ENCODE measurements at regions not wholly inside any gene's neighbourhood (a gene's known extent, or its start where the extent isn't known, plus 50 kb on each side); places are given as distances from the start of the nearest gene placed in this dataset.

DNA sequence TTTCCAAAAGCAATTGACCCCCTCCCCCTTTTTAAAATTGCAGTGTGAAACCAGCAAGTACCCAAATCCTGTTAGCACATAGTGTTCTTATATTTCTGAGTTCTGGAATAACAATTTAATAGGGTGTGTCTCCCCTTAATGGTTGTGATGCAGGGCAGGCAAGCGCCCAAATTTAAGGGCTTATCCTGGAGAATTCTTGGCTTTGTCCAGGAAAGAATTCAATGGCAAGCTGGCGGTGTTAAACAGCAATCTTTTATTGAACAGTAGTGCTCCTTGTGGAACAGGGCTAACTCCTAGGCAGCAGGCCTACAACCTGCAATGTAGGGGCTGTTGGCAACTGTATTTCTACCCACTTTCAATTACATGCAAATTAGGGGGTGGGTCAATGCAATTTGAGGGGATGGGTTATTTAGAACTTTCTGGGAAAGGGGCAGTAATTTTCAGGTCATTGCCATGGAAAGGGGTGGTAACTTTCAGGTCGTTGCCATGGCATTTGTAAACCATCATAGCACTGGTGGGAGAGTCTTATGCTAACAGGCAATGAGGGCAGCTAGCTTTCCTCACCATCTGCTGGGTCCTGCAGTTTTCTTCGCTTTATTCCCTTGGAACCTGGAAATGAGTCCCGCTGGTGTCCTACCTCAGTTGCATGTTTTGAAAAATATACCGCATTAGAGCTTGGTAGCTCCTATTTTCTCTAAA lies 149.0 kb upstream of the KCTD1 start:
- no peak for DNase-seq

DNA sequence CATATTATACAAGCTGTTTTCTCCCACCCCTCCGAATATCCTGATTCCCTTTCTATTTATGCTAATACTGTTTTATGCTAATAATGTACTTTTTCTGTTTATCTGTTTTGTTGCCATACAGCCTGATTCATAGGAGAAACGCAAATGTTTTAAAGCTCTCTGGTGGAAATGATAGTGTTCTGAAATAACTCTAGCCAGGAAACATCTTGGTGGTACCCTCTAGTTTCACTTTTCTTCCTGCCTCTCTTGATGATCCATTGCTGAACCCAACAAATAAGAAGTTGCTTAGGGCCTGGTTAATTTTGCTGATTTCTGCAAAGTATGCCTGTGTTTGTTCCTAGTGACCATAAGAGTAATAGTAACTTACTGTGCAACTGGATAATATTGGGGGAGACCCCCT lies 148.4 kb upstream of the KCTD1 start:
- DNase-seq = no peak

GRCh38 chr18:26696308-26696707 lies 148.0 kb upstream of the KCTD1 start:
- no peak for DNase-seq

DNA sequence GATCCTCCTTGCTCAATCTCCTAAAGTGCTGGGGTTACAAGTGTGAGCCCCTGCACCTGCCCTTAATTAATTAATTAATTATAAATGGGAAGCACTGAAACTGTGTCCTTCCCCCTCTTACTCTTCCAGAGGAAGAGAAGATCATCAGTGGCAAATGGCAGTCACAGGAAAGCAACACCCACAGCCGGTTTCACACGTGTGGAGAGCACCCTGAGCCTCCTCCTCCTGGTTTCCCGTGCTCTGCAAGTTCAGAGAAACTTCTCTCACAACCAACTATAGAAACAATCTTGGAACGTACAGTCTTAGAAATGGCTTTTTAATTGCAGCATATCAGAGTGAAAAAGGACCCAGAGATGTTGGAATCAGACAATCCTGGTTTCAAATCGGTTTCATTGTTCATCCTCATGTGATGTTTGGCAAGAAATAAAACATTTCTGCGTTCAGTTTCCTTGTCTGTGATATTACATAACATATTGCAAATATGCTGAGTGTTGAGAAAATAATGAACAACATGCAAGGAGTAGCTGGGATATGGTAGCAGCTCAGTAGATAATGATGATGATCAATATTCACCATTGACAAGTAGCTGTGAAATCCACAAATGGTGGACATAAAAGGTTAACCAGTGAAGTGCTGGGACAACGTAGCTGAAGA lies 141.0 kb upstream of the KCTD1 start:
- DNase-seq = no peak

DNA sequence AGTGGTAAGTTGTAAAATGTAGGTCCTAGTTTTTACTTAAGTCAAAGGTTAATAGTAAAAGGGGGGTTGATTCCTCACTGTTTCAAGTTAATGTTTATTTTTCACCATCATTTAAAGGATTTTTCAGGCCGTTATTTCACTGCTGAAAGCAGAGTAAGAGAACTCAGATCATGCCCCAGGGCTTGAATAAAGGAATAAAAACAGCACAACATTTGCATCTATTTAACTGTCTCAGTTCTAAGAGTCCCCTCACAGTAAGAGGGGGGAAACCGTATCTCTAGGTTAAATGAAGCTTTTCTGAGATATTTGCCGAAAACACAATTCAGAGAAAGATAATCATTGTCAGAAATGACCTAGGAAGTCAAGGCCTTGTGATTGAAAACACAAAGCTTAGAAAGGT lies 138.2 kb upstream of the KCTD1 start:
- DNase-seq = no peak

- no peak for DNase-seq
Measured at GRCh38 chr18:26685438-26686157, 137.2 kb upstream of the KCTD1 start.

DNA sequence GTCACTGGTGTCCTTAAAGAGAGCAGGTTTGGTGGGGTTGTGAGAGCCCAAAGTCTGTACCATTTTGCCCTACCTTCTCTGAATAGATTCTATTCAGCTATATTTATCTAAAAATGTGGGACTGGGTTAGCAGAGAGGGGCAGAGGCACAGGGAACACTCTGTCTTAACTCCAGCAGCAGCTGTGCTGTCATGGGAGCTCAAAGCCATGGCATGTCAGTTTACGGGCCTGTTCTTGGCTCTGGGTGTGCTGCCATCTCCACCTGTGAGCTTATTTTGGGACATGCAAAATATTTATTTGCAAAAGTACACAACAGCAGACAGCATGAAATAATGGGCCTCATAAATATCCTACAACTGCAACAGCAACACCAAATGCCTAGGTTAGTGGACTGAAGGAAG lies 129.6 kb upstream of the KCTD1 start:
- no peak for DNase-seq

DNA sequence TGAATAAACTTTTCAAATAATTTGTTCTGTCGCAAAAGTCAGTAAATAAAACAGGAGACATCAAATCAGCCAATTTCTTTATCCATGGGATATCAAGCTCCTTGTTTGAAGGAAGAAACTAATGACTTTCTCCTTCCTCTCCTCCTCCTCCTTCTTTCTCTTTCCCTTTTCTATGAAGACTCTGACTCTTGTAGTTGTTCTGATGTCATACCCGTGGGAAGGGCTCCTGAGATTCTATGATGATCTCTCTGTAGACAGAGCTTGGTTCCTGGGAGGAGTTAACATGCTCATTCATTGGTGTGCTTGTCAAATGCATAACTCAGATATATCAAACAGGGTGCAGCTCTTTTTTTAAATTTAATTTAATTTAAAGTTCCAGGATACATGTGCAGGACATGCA lies 118.7 kb upstream of the KCTD1 start:
- no peak for DNase-seq

DNA sequence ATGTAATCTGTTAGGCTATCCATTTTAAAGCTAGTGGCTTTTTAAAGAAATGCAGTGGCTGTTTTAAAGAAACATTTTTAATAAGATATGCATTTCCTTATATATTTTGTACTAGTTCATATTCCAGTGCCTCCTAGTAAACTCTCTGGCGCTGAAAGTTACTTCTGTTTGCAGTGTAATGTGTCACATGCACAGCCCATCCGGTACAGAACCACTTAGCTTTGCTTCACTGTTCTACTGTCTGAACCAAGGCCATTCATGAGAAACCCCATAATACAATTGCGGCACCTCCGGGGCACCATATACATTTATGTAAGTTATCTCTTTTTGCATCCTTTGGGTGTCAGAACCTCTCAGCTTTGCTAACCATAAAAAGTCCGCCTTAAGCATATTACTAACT lies 114.6 kb upstream of the KCTD1 start:
- no peak for DNase-seq

DNA sequence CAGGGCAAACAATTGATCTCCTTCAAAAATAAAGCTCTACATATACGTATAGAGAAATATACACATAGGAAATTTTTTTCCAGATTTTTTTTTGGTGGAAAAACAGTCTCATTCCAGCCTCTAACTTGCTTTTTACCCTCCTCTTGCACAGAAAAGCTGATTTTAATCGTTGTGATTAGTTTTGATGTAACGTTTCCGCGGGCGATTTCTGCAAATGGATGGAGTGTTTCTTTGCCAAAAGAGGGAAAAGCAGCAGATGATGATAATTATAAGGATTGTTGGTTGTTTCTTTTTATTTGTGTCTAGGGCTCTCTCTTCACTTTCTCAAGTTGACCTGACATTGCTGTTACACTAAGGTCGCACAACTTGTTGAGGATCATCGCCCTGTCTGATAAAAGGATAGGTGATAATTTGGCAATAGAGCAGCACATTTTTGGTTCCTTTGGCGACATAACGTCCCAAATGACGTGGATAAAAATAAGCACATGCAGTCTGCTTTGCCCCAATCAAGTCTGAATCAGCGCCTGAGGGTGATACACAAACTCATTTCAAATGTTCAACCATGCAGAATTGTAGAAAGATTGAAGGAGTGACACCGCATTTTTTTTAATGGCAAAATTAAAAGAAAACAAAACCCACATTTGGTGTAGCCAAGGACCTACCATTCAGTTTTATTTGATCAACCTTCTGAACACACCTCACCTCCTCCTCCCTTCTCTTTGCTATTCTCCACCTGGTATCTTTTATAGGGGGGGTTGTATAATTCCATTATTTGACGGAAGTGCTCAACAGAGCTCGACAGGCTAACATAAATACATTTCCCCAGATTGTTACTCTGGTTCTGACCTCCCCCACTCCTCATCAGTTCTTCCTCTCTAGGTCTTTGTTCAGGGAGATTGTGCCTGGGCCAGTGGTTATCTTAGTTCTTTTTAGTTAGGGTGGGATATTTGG lies 109.6 kb upstream of the KCTD1 start:
- no peak for DNase-seq

DNA sequence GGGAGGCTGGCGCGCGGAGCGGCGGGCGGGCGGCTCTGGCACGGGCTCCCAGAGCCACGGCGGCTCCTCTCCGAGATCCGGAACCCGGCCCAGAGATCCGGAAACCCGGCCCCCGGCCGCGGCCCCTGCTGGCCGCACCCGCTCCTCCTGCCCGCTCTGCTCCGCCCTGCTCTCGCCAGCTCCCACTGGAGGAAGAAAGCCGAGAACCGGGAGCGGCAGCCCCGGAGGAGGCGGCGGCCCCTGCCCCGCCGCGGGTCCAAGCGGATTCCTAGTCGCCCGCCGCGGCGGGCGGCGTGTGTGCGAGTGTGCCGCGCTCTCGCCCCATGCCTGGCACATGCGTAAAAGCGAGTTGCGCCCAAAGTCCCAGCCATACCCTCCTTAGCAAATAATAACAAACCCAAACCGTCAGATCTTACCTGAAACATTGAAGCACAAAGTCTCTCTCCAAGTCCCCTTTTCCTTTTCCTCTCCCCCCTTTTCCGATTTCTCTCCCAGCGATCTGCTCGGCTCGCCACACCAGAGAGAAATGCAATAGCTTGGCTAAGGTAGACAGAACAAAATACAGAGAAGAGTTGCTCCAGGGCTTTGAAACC lies 108.7 kb upstream of the KCTD1 start:
- DNase-seq = peak; percentile 64

GRCh38 chr18:26656431-26656943 lies 108.1 kb upstream of the KCTD1 start:
- DNase-seq = no peak

DNA sequence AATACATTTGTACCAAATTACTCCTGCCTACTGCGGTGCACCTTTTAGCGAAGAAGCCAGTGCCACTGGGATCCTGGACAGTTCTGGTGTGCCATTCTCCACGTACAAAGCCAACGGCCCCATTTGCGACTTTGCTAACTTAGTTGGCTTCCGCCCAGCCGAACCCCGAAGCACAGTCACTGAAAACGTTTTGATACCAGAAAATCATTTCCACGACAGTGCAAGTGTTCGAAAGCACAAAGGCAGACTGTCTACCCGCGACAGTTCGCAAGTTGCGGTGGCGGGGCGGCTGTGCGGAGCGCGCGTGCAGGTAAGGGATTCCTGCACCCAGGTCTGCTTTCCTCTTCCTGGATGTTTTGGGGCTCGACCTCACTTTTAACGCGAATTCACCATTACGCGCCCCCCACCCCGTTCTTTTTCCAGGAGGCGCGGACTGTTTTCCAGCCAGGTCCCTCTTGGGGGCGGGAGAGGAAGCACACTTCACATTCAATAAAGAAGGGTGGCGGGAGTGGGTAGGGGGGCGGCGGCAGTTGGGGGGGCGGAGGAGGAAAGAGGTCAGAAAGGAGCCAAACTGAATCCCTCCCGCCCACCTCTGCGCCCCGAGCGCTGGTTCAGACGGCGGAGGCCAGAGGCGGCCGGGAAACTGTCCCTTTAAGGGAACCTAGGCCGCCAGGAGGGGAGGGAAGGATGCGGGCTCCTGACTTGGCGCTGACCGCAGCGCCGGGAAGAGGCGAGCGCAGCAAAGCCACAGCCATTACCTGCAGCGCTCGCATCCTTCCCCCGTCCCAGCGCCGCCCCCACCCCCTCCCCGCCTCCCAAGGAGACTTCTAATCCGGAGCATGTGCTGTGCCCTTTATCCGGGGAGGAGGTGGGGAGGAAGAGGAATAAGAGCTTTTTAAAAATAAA lies 107.4 kb upstream of the KCTD1 start:
- peak; percentile 28 for DNase-seq

DNA sequence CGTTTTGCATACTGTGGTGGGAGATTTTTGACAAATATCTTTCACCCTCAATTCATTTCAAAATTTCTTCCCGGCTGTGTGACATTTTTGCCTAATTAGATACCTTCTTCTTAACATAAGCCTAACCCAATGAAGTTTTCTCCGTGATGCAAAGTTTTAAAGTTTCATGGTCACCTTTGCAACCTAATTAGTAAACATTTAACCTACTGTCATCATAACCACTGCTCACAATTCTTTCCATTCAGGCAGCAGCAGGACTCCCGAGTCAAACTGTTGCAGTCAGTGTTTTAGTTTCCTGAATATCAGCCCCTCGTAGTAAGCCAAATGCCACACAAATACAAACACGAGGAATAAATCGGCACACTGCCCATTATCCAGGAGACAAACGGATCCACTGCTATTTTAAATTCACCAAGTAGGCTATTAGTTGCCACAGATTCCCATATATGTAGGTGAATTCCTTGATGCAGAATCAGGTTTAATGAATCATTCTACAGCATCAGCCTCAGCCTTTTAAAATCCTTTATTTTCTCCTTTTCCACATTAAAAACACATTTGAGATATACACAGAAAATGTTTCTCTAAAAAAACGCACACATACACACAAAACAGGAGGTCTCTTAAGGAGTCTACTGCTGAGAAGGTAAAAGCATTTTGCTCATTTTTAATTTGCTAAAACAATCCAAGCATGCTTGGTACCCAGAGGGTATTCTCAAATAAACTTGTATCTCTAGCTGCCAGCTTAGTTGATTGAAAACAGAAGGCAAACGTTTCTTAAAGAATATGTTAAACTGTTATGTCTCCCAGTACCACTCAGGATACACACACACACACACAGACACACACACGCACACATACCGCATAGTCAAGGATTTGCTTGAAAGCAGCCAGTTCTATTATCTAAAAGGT lies 106.5 kb upstream of the KCTD1 start:
- no peak for DNase-seq

DNA sequence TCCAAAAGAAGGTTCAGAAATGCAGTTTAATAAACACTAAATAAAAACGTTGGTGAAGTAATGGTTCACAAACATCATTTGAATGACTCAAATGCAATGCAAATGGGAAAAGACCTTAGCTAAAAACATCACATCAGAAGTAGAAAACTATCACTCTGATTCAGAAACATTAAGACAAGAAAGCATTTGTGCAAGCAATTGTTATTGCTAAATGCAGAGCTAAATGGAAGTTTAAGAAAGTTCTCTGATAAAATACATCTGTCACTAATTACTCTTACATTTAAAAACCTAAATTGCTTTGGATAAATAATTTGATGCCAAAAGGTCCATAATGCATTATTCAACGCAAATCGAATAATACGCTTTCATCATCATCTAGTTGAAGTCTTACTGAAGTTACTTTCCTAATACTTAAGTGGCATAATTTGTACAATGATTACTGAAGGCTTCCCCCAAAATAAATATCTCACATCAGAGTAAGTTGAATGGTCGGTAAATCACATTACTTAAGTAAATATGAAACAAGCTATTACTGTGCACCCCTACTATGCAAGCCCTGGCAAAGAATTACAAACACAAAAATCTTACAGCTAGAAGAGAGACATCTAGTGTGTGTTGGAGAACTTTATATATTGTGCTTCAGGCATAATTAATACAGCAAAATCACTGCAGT lies 105.7 kb upstream of the KCTD1 start:
- DNase-seq = no peak

DNA sequence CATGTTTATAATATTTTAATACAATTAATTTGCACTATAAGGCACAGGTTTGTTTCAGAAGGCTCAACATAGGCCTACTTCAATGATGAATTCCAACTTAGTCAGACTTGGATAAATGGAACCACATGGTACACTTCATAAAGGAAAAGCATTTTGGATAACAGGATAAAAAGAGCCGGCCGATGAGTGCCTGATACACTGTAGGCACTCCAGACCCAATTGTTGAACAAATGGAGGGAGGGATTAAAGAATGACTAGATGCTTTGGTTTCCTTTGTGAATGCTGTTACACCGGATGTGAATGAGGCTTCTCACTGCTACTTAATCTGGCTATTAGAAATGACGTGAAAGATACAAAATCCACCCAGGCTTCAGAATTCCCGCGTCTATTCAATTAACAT lies 104.1 kb upstream of the KCTD1 start:
- no peak for DNase-seq

DNA sequence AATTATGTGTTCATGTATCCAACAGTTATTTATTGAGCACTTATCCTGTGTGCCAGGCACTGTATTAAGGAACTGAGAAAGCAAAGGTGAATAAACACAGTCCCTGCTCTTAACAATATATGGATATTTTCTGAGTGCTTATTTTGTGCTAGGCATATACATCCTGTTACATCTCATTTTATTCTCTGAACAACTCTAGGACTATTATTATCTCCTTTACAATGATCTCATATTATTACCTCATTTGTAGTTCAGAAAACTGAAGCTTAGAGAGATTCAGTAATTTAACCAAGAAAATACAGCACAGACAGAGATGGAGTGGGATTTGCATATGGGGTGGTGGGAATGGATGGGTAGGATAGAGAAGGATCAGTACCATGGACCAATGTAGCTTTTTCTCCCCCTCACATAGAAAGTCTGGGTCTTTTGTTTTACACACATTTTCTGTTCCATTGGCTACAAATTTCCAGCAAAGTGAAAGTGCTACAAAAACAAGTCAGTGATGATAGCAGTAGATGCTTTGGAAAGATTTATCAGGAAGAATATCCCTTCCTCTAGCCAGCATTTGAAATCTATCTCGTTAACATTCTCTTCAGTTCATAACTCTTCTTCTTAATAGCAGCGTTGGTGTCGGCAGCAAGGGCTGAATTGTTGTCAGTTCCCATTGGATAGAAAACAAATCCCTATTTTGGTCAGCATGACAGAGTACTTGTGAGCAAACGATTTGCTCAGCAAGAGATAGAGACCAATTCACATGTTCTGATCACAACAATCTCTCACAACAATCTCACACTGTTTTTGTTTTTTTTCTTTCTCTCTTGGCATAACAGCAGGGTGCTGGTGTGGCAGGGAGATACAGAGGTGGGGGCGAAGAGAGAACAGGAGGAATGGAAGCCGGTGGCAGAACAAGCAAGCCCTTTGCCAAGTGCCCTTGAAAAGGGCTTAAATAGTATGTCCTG lies 102.2 kb upstream of the KCTD1 start:
- no peak for DNase-seq

- no peak for DNase-seq
Measured at GRCh38 chr18:26649193-26649543, 100.8 kb upstream of the KCTD1 start.
